GM12878 (cell line): ENCODE measurements at regions not wholly inside any gene's neighbourhood (a gene's known extent, or its start where the extent isn't known, plus 50 kb on each side); places are given as distances from the start of the nearest gene placed in this dataset.

Experiments used
- ATAC-seq: fragments of 200-7000 bp; cut with Tn5 transposase; 3 replicates; pipeline ENCODE4 v1.9.1; 2020; ENCODE audit warnings: mild to moderate bottlenecking, moderate library complexity
- BruUV-seq: library from RNA; stranded (reverse); fragments of 400-500 nt; replicated peaks from 2 replicates; lab custom pipeline; 2021; lab: Mats Ljungman, UMichigan
- CTCF ChIA-PET: fragments of 300-600 bp; sonication (Branson Sonifier 250); formaldehyde crosslinking; extraction: SDS; loops from one replicate; lab custom pipeline; 2021; ENCODE audit warnings: inconsistent platforms; lab: Yijun Ruan, JAX
- POLR2A ChIA-PET: fragments of 350-600 bp; formaldehyde crosslinking; extraction: SDS; loops from one replicate; lab custom pipeline; 2021; ENCODE audit warnings: inconsistent platforms; lab: Charles Lee
- RAD21 ChIA-PET: fragments of 300-600 bp; sonication (Branson Sonifier 250); formaldehyde crosslinking; loops from one replicate; lab custom pipeline; 2023; ENCODE audit warnings: antibody characterized with exemption; ENCODE audit not compliant: unreplicated experiment; lab: Charles Lee
- SMC1A ChIA-PET: fragments of 300-600 bp; sonication (Branson Sonifier 250); formaldehyde crosslinking; loops from one replicate; lab custom pipeline; 2023; ENCODE audit not compliant: unreplicated experiment, uncharacterized antibody; lab: Charles Lee
- DNase-seq: peaks from one replicate; pipeline ENCODE4 v3.0.0-alpha.2; 2011; ENCODE audit warnings: low read depth, low spot score
- FAIRE-seq: peaks from 3 replicates; lab custom pipeline; 2011; peaks lifted over from hg19 to GRCh38; lab: Jason Lieb, UNC
- H2AFZ ChIP-seq: 2 replicates; pipeline ENCODE4 v1.6.0; 2011; ENCODE audit warnings: low read depth, low read length, control low read depth; ENCODE audit not compliant: control insufficient read depth
- H3K27ac ChIP-seq: 2 replicates; pipeline ENCODE4 v1.5.1; 2011; ENCODE audit warnings: control low read depth; ENCODE audit not compliant: control insufficient read depth, insufficient read depth
- H3K27me3 ChIP-seq, 2 experiments: replicated peaks in 1 of 2; 2 replicates each; pipeline versions ENCODE4 v1.6.0 to v1.6.1; 2011; ENCODE audit warnings: low read length in 1 of 2; ENCODE audit not compliant: control insufficient read depth in 2 of 2, insufficient read depth in 2 of 2
- H3K36me3 ChIP-seq, 2 experiments: 2 replicates each; pipeline ENCODE4 v1.5.1; 2011; ENCODE audit warnings: low read length in 1 of 2; ENCODE audit not compliant: control insufficient read depth in 2 of 2, insufficient read depth in 2 of 2
- H3K4me1 ChIP-seq: 2 replicates; pipeline ENCODE4 v1.6.1; 2011; ENCODE audit warnings: mild to moderate bottlenecking, low read length, moderate library complexity, mixed read lengths; ENCODE audit not compliant: control insufficient read depth, insufficient read depth
- H3K4me2 ChIP-seq: 2 replicates; pipeline ENCODE4 v1.6.0; 2011; ENCODE audit warnings: control low read depth; ENCODE audit not compliant: control insufficient read depth, insufficient read depth
- H3K4me3 ChIP-seq: fragments of 200-600 bp; sonication (generic); 2 replicates; pipeline ENCODE4 v1.5.1; 2016
- H3K79me2 ChIP-seq: 2 replicates; pipeline ENCODE4 v1.6.0; 2011; ENCODE audit warnings: low read length; ENCODE audit not compliant: control insufficient read depth, insufficient read depth
- H3K9ac ChIP-seq: 2 replicates; pipeline ENCODE4 v1.8.0; 2011; ENCODE audit warnings: low read length, control low read depth, mixed read lengths; ENCODE audit not compliant: control insufficient read depth, insufficient read depth
- H3K9me3 ChIP-seq: replicated peaks from 3 replicates; pipeline ENCODE4 v1.5.1; 2011; ENCODE audit warnings: mild to moderate bottlenecking, low read length; ENCODE audit not compliant: control insufficient read depth, insufficient read depth
- H4K20me1 ChIP-seq: 2 replicates; pipeline ENCODE4 v1.6.0; 2011; ENCODE audit not compliant: control insufficient read depth, insufficient read depth
- BMI1 ChIP-seq: fragments of 450-650 bp; IDR thresholded peaks from 2 replicates; pipeline ENCODE4 v1.6.1; 2016; ENCODE audit warnings: mild to moderate bottlenecking, moderate library complexity, borderline replicate concordance
- GATAD2B ChIP-seq: fragments of 450-650 bp; conservative IDR thresholded peaks from 2 replicates; pipeline ENCODE4 v1.6.1; 2017; ENCODE audit warnings: low read depth, mild to moderate bottlenecking, moderate library complexity
- IKZF2 ChIP-seq, 2 experiments: fragments of 450-650 bp; IDR thresholded peaks; 2 replicates each; pipeline ENCODE4 v1.6.1; 2017; ENCODE audit warnings: mild to moderate bottlenecking in 2 of 2, moderate library complexity in 2 of 2
- IRF4 ChIP-seq: IDR thresholded peaks from 2 replicates; pipeline ENCODE4 v1.6.1; 2011; ENCODE audit warnings: low read depth, low read length
- JUNB ChIP-seq: IDR thresholded peaks from 2 replicates; pipeline ENCODE4 v1.6.1; 2016; ENCODE audit warnings: antibody characterized with exemption, mild to moderate bottlenecking
- RUNX3 ChIP-seq: IDR thresholded peaks from 2 replicates; pipeline ENCODE4 v1.6.1; 2012; ENCODE audit warnings: low read length, inconsistent platforms
- SUPT20H ChIP-seq: IDR thresholded peaks from 2 replicates; pipeline ENCODE4 v1.6.1; 2011; ENCODE audit warnings: low read depth, mild to moderate bottlenecking, low read length, moderate library complexity, borderline replicate concordance; ENCODE audit not compliant: control insufficient read depth
- WGBS: methylation state at CpG from one replicate; pipeline ENCODE4 v1.1.6; 2016; ENCODE audit warnings: low lambda C conversion rate; ENCODE audit not compliant: insufficient replicate concordance, insufficient coverage; ENCODE audit errors: missing lambda C conversion rate; 5-methylcytosine and 5-hydroxymethylcytosine counted together
- in situ Hi-C: fragments of 300-500 bp; cut with MboI; formaldehyde crosslinking; loops from 9 replicates; pipeline ENCODE4 v1.14.3; 2018; ENCODE audit warnings: mixed read lengths
- intact Hi-C: fragments of 100-400 bp; cut with micrococcal nuclease; formaldehyde crosslinking; loops from one replicate; pipeline ENCODE4 v1.14.2; 2022; ENCODE audit not compliant: unreplicated experiment

DNA sequence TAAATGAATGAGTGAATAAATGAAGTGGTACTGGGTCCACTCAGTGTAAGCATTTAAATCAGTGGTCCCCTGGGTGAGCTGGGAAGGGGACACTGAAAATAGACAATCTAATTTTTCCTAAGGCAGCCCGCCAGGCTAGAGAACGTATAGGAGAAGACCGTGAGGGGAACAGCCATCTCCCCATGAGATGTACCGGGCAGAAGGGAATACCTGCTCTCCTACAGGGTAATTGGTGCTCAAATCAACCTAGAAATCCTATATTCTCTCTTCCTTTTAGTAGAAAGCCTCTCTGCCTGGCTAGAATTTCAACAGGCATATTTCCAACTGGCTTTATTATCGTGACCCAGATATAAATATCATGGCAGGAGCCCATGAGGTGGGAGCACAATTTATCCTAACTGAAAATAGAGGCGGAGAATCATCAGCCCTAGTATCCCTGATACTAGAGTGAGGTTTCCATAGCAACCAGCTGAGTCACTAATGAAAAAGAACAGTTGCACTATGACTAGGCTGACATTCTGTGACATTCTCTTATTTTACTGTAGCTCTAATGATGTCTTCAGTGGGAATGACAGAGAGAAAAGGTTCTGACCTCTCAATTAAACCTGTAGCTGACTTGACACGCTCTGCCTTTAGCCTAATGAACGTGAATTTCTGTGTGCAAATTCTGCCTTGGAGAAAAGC, 96.5 kb upstream of the CAST start:
- POLR2A ChIA-PET: no interaction called here
- WGBS: 60% methylated on average over 8 of the region's 8 CpGs
- CTCF ChIA-PET: interaction anchor here (2.1 kb wide), 1 partner anchor 30 kb away, joined by 6 read pairs; no protein-coding TSS in a partner anchor

DNA sequence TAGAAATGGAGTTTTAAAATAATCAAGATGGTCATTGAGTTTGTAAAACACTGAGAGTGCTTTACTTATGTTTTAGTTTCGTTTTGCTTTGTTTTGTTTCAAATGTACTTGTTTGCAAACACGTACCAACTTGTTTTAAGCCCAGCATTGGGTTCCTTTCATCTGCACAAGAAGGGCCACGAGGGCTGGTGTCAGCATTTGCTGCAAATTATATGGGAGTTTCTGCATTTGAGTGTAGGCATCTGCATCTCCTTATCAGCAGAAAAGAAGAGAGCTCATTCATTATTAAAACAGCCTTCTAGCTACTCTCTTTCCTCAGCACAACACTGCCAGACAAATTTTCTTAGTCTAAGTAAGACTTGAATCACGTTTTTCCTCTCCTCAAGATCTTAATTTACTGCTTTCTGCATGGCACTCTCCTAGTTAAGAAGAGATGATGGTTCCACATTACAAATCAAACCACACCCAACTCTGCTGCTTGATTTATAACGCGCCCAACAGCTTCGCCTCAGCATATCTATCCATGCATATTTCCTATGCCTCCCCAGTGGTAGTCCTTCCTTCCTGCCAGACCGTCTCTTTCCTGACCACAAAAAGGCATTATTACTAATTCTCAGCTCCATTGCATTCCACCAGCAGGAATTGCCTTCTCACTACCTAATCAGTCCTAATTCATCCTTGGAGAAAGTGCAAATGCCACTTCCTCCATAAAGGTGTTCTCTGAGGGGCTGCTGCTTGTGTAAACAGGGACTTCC, 95.2 kb upstream of the CAST start:
- Histone ChIP-seq H3K4me1 (peaks cover 9% of the 10 kb centered on the region), H3K79me2 (no peaks in the 10 kb centered on the region), H3K27ac (no peak overlapping the region), H3K9me3 (no peaks in the 10 kb centered on the region), H3K9ac (no peak overlapping the region), H4K20me1 (no peaks in the 10 kb centered on the region), H3K27me3 (no peaks in the 10 kb centered on the region), H2AFZ (peak overlapping the region; percentile 77), H3K36me3 (no peaks in the 10 kb centered on the region), H3K4me2 (peak overlapping the region; percentile 79), H3K4me3 (no peak overlapping the region)
- ChIA-PET RAD21 (no interaction called here), SMC1A (interaction anchor here (0.6 to 1.0 kb wide), 2 partner anchors 24 to 127 kb away, joined by 3 read pairs; no protein-coding TSS in a partner anchor), CTCF (interaction anchor here (2.1 kb wide), 1 partner anchor 29 kb away, joined by 6 read pairs; no protein-coding TSS in a partner anchor), POLR2A (no interaction called here)
- no peak for DNase-seq
- intact Hi-C loops: no loop called here
- in situ Hi-C loops: no loop called here
- ATAC-seq: peak; percentile 48
- FAIRE-seq: peak; percentile 71
- 33% methylated on average over 8 of the region's 8 CpGs for WGBS
- no TSS peak for BruUV-seq
- no peak for TF ChIP-seq GATAD2B
- 0 out of 2 replicates have a peak, but pooled peaks have one; percentile 7 for TF ChIP-seq RUNX3

More for the DNA sequence above, 96.5 kb upstream of the CAST start:
- SMC1A ChIA-PET: no interaction called here
- ATAC-seq: peak; percentile 77
- Histone ChIP-seq H3K79me2 (no peaks in the 10 kb centered on the region), H3K4me3 (no peak overlapping the region), H3K4me2 (no peak overlapping the region), H3K4me1 (peaks cover 9% of the 10 kb centered on the region), H3K9ac (no peak overlapping the region), H3K27me3 (no peaks in the 10 kb centered on the region), H3K27ac (no peak overlapping the region), H4K20me1 (no peaks in the 10 kb centered on the region), H2AFZ (no peak overlapping the region), H3K36me3 (no peaks in the 10 kb centered on the region), H3K9me3 (no peaks in the 10 kb centered on the region)
- RAD21 ChIA-PET: no interaction called here
- BruUV-seq: no TSS peak
- no peak for TF ChIP-seq SUPT20H
- 0 out of 4 replicates have a peak, but pooled peaks of 1 of the 2 experiments have one; percentile 11 for TF ChIP-seq IKZF2 (IDR thresholded peaks at IDR 0.05)
- TF ChIP-seq IRF4: peak; percentile 46; the same call in 1 of the 2 replicates
- peak; percentile 65 for TF ChIP-seq JUNB
- TF ChIP-seq BMI1: peak; percentile 83
- in situ Hi-C loops (no loop called here), intact Hi-C loops (no loop called here)
- no peak for FAIRE-seq
- DNase-seq: no peak
